Left ventricle myocardium inferior (tissue), 1 donor: ENCODE measurements at regions not wholly inside any gene's neighbourhood (a gene's known extent, or its start where the extent isn't known, plus 50 kb on each side); places are given as distances from the start of the nearest gene placed in this dataset.
A peak's percentile ranks its signal among the peaks of the same experiment; 100 is the strongest.
"Not testable (repeated sequence)": the region's sequence is repeated elsewhere in the genome, so short reads cannot be mapped to it uniquely, and the experiment has no call there.

Experiments
- DNase-seq: peaks from one replicate; pipeline ENCODE4 v3.0.0-alpha.2; 2020
- H3K27ac ChIP-seq: fragments of 200-600 bp; replicated peaks from 2 replicates; pipeline ENCODE4 v1.8.0; 2021
- H3K27me3 ChIP-seq: fragments of 200-600 bp; 2 replicates; pipeline ENCODE4 v1.8.0; 2021; ENCODE audit warnings: low read depth
- H3K36me3 ChIP-seq: fragments of 200-600 bp; 2 replicates; pipeline ENCODE4 v1.8.0; 2021
- H3K4me1 ChIP-seq: fragments of 200-600 bp; 2 replicates; pipeline ENCODE4 v1.8.0; 2021
- H3K4me3 ChIP-seq: fragments of 200-600 bp; 2 replicates; pipeline ENCODE4 v1.8.0; 2021; ENCODE audit warnings: mild to moderate bottlenecking, moderate library complexity
- H3K9me3 ChIP-seq: fragments of 200-600 bp; replicated peaks from 2 replicates; pipeline ENCODE4 v1.8.0; 2021
- CTCF ChIP-seq: fragments of 200-600 bp; IDR thresholded peaks from 2 replicates; pipeline ENCODE4 v1.8.0; 2021; ENCODE audit warnings: antibody characterized with exemption, mild to moderate bottlenecking, borderline replicate concordance
- intact Hi-C: fragments of 100-400 bp; cut with micrococcal nuclease; formaldehyde crosslinking; loops from one replicate; pipeline ENCODE4 v1.11.0; 2022
- donor health status: DM: no; HTN: yes; CAD: no; lungs with severe emphysema.

- H3K4me3 ChIP-seq: no peak overlapping the region
- intact Hi-C loops: no loop called here
- DNase-seq: no peak
- H3K27ac ChIP-seq: peak overlapping the region; percentile 51
- no peaks in the 10 kb centered on the region for H3K27me3 ChIP-seq
- no peak for TF ChIP-seq CTCF
- peaks cover 19% of the 10 kb centered on the region for H3K4me1 ChIP-seq
- H3K9me3 ChIP-seq: no peaks in the 10 kb centered on the region
- peaks cover 17% of the 10 kb centered on the region for H3K36me3 ChIP-seq
Measured at GRCh38 chr7:66539902-66540375, 88.7 kb upstream of the KCTD7 start.

- TF ChIP-seq CTCF: no peak
- Histone ChIP-seq H3K4me1 (peaks cover 19% of the 10 kb centered on the region), H3K36me3 (peaks cover 31% of the 10 kb centered on the region), H3K27me3 (no peaks in the 10 kb centered on the region), H3K4me3 (no peak overlapping the region), H3K27ac (no peak overlapping the region), H3K9me3 (no peaks in the 10 kb centered on the region)
- intact Hi-C loops: no loop called here
- DNase-seq: no peak
Measured at GRCh38 chr7:66542049-66542448, 86.6 kb upstream of the KCTD7 start.

GRCh38 chr7:66542528-66543269 lies 86.0 kb upstream of the KCTD7 start:
- H3K27ac ChIP-seq: no peak overlapping the region
- DNase-seq: no peak
- H3K27me3 ChIP-seq: no peaks in the 10 kb centered on the region
- TF ChIP-seq CTCF: no peak
- H3K4me1 ChIP-seq: peaks cover 19% of the 10 kb centered on the region
- peaks cover 31% of the 10 kb centered on the region for H3K36me3 ChIP-seq
- intact Hi-C loops: no loop called here
- H3K4me3 ChIP-seq: no peak overlapping the region
- H3K9me3 ChIP-seq: no peaks in the 10 kb centered on the region

- Histone ChIP-seq H3K4me1 (no peaks in the 10 kb centered on the region), H3K27me3 (no peaks in the 10 kb centered on the region), H3K4me3 (no peak overlapping the region), H3K36me3 (peaks cover 82% of the 10 kb centered on the region), H3K9me3 (no peaks in the 10 kb centered on the region), H3K27ac (no peak overlapping the region)
- intact Hi-C loops: no loop called here
- TF ChIP-seq CTCF: no peak
- DNase-seq: no peak
Measured at GRCh38 chr7:66549466-66549865, 79.2 kb upstream of the KCTD7 start.

- Histone ChIP-seq H3K27ac (no peak overlapping the region), H3K27me3 (no peaks in the 10 kb centered on the region)
Measured at GRCh38 chr7:66553001-66553400, 75.7 kb upstream of the KCTD7 start.

GRCh38 chr7:66553675-66554074 lies 75.0 kb upstream of the KCTD7 start:
- not testable (repeated sequence) for H3K27ac ChIP-seq, DNase-seq, H3K27me3 ChIP-seq, H3K4me3 ChIP-seq, H3K9me3 ChIP-seq
- intact Hi-C loops: loop anchor here (5.0 kb wide), 1 partner anchor 114 kb away; no protein-coding TSS in a partner anchor
- Histone ChIP-seq H3K4me1 (peaks cover 10% of the 10 kb centered on the region), H3K36me3 (peaks cover 75% of the 10 kb centered on the region)

More at GRCh38 chr7:66553001-66553400, 75.7 kb upstream of the KCTD7 start:
- no peak for DNase-seq
- H3K36me3 ChIP-seq: peaks cover 77% of the 10 kb centered on the region
- no peak overlapping the region for H3K4me3 ChIP-seq
- no peaks in the 10 kb centered on the region for H3K9me3 ChIP-seq
- peaks cover 9% of the 10 kb centered on the region for H3K4me1 ChIP-seq
- intact Hi-C loops: loop anchor here (5.0 kb wide), 1 partner anchor 114 kb away; no protein-coding TSS in a partner anchor
- TF ChIP-seq CTCF: no peak

GRCh38 chr7:66554291-66554690 lies 74.4 kb upstream of the KCTD7 start:
- intact Hi-C loops: loop anchor here (5.0 kb wide), 1 partner anchor 113 kb away; no protein-coding TSS in a partner anchor
- H3K27me3 ChIP-seq: not testable (repeated sequence)

GRCh38 chr7:66554842-66555430 lies 73.7 kb upstream of the KCTD7 start:
- Histone ChIP-seq H3K4me1 (peaks cover 10% of the 10 kb centered on the region), H3K27ac (peak overlapping the region; percentile 48), H3K36me3 (peaks cover 70% of the 10 kb centered on the region)
- not testable (repeated sequence) for DNase-seq, H3K4me3 ChIP-seq, H3K9me3 ChIP-seq, H3K27me3 ChIP-seq
- intact Hi-C loops: loop anchor here (5.0 kb wide), 1 partner anchor 112 kb away; no protein-coding TSS in a partner anchor

More at GRCh38 chr7:66554291-66554690, 74.4 kb upstream of the KCTD7 start:
- not testable (repeated sequence) for H3K4me3 ChIP-seq, H3K9me3 ChIP-seq, DNase-seq
- Histone ChIP-seq H3K36me3 (peaks cover 76% of the 10 kb centered on the region), H3K27ac (peak overlapping the region; percentile 13), H3K4me1 (peaks cover 10% of the 10 kb centered on the region)
